ENCODE measurements at regions not wholly inside any gene's neighbourhood (a gene's known extent, or its start where the extent isn't known, plus 50 kb on each side); places are given as distances from the start of the nearest gene placed in this dataset.

DNA sequence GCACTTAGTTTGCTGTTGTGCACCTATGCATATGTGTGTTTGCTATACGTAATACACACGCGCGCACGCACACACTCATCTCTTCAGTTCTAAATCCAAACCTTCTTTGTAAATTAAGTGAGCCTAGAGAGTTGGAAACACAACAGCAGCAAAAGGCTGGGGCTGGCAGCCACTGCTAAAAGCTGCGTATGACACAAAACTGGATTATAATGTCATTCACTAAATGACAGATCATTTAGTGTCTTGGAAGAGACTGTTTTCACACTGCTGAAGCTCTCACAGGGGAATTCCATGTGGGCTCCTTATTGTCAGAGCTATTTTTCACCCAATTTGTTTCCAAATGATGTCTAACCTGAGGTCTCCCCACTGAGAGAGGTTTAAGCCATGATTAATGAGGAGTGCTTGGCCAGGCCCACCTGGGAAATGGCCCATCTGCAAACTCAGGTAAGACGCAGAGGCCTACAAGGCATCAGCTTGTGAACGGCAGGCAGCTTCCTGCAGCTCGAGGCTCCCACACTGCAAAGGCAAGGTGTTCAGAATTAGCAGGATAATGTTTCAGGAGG is 94.2 kb downstream of the OLIG3 start:
- H4K20me1 ChIP-seq (ENCODE audit: insufficient read depth): no peaks in the 10 kb centered on the region
- intact Hi-C loops (cut with micrococcal nuclease): no loop called here
- no peak overlapping the region for H3K9ac ChIP-seq (ENCODE audit: low read length)
- no peaks in the 10 kb centered on the region for H3K9me3 ChIP-seq (ENCODE audit: control insufficient read depth in 1 of 2, insufficient read depth in 1 of 2, low read depth in 1 of 2, low read length in 2 of 2)
- no peaks in the 10 kb centered on the region for H3K4me1 ChIP-seq (ENCODE audit: control insufficient read depth in 1 of 2, insufficient read depth in 2 of 2, low read length in 2 of 2)
- no peak overlapping the region for H3K27ac ChIP-seq (ENCODE audit: low read depth, low read length)
- no peaks in the 10 kb centered on the region for H3K79me2 ChIP-seq (ENCODE audit: insufficient read depth, low read length)
- no peaks in the 10 kb centered on the region for H3K27me3 ChIP-seq (ENCODE audit: insufficient read depth, low read length)
- no peak overlapping the region for H2AFZ ChIP-seq (ENCODE audit: low read depth, low read length, poor library complexity, severe bottlenecking)
- no peak for ATAC-seq
- H3K9me2 ChIP-seq (ENCODE audit: insufficient read depth): no peaks in the 10 kb centered on the region
- no peak overlapping the region for H3K4me3 ChIP-seq (replicated peaks in 1 of 2; ENCODE audit: low read depth in 1 of 2, low read length in 2 of 2)
- ChIA-PET RAD21 (ENCODE audit: low non-redundant PET in 1 of 2, low total read pairs in 2 of 2, uncharacterized antibody in 2 of 2, unreplicated experiment in 2 of 2) (no interaction called here), CTCF (no interaction called here), POLR2A (no interaction called here)
- no peaks in the 10 kb centered on the region for H3K36me3 ChIP-seq (ENCODE audit: control insufficient read depth in 1 of 2, insufficient read depth in 2 of 2, low read length in 2 of 2)
- H3K4me2 ChIP-seq (ENCODE audit: low read length): no peak overlapping the region
- TF ChIP-seq EZH2phosphoT487 (IDR thresholded peaks at IDR 0.05; ENCODE audit: borderline replicate concordance): no peak
- TF ChIP-seq YY1 (IDR thresholded peaks at IDR 0.05; ENCODE audit: extremely low read depth, insufficient replicate concordance, low read depth, low read length): no peak
- TF ChIP-seq, protein P1, sequence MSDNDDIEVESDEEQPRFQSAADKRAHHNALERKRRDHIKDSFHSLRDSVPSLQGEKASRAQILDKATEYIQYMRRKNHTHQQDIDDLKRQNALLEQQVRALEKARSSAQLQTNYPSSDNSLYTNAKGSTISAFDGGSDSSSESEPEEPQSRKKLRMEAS (IDR thresholded peaks at IDR 0.05): no peak
- TF ChIP-seq SIN3A (IDR thresholded peaks at IDR 0.05; ENCODE audit: low read depth): no peak
- no peak for TF ChIP-seq TCF7L2 (IDR thresholded peaks at IDR 0.05; ENCODE audit: borderline replicate concordance, extremely low read depth, insufficient read depth, insufficient read length)
- no peak for TF ChIP-seq SRF (IDR thresholded peaks at IDR 0.05; ENCODE audit: low read depth)
- TF ChIP-seq EGR1 (IDR thresholded peaks at IDR 0.05; ENCODE audit: low read depth): no peak
- no peak for TF ChIP-seq ZBTB33 (IDR thresholded peaks at IDR 0.05; ENCODE audit: extremely low read depth, insufficient replicate concordance, low read length)
- TF ChIP-seq CEBPB (IDR thresholded peaks at IDR 0.05; ENCODE audit: low read depth): no peak
- no peak for TF ChIP-seq SP1 (IDR thresholded peaks at IDR 0.05; ENCODE audit: low read depth)
- TF ChIP-seq POLR2A (IDR thresholded peaks at IDR 0.05; ENCODE audit: borderline replicate concordance, extremely low read depth, insufficient read depth, insufficient read length): no peak
- TF ChIP-seq ATF3 (IDR thresholded peaks at IDR 0.05): no peak
- no peak for DNase-seq (ENCODE audit: low read depth, low spot score)
- BruUV-seq (replicated peaks): no TSS peak
